Activated CD4-positive, alpha-beta T cell treated with anti-CD3 and anti-CD28 coated beads, Interleukin-2, amount 10 ng/mL, durations not matched to agents 24 days and 14 days (primary cell): ENCODE measurements at regions not wholly inside any gene's neighbourhood (a gene's known extent, or its start where the extent isn't known, plus 50 kb on each side); places are given as distances from the start of the nearest gene placed in this dataset.
A peak's percentile ranks its signal among the peaks of the same experiment; 100 is the strongest.

ENCODE experiments used
- DNase-seq: peaks from one replicate; pipeline ENCODE4 v3.0.0; 2022
- H3K27ac Mint-ChIP-seq: one replicate; pipeline ENCODE4 v1.8.0; 2022; ENCODE audit warnings: mild to moderate bottlenecking, mixed read lengths
- H3K27me3 Mint-ChIP-seq: one replicate; pipeline ENCODE4 v1.8.0; 2022; ENCODE audit warnings: mixed read lengths
- H3K36me3 Mint-ChIP-seq: one replicate; pipeline ENCODE4 v1.8.0; 2022; ENCODE audit warnings: low read depth, mild to moderate bottlenecking, mixed read lengths
- H3K4me1 Mint-ChIP-seq: one replicate; pipeline ENCODE4 v1.8.0; 2021; ENCODE audit warnings: mixed read lengths
- H3K4me3 Mint-ChIP-seq: one replicate; pipeline ENCODE4 v1.8.0; 2022; ENCODE audit warnings: mild to moderate bottlenecking, moderate library complexity, mixed read lengths
- H3K9me3 Mint-ChIP-seq: one replicate; pipeline ENCODE4 v1.8.0; 2021; ENCODE audit warnings: mixed read lengths
- intact Hi-C: fragments of 100-400 bp; cut with micrococcal nuclease; formaldehyde crosslinking; loops from one replicate; pipeline ENCODE4 v1.15.1; 2023

DNA sequence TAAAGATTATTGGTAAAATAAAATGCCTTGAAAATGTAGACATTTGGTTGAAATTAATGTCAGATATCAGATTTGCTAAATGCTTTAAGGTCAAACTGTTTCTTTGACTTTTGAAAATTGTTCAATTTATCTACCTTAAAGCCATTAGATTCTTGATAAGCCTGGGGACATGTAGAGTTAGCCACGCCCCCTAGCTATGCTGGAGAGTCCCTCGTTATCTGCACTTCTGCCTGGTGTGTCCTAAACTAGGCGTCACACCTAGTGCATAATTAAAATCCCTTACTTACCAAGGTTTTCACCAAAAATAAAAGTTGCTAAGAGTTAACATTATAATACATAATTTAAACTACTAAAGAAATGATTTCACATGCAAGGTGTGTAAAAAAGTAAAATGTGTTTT is 79.5 kb downstream of the EGLN3 start:
- Mint-ChIP-seq H3K4me1 (peaks cover 2% of the 10 kb centered on the region), H3K36me3 (peaks cover 10% of the 10 kb centered on the region), H3K27ac (no peak overlapping the region), H3K9me3 (peaks cover 21% of the 10 kb centered on the region), H3K4me3 (no peak overlapping the region), H3K27me3 (peaks cover 12% of the 10 kb centered on the region)
- DNase-seq: no peak
- intact Hi-C loops: no loop called here

DNA sequence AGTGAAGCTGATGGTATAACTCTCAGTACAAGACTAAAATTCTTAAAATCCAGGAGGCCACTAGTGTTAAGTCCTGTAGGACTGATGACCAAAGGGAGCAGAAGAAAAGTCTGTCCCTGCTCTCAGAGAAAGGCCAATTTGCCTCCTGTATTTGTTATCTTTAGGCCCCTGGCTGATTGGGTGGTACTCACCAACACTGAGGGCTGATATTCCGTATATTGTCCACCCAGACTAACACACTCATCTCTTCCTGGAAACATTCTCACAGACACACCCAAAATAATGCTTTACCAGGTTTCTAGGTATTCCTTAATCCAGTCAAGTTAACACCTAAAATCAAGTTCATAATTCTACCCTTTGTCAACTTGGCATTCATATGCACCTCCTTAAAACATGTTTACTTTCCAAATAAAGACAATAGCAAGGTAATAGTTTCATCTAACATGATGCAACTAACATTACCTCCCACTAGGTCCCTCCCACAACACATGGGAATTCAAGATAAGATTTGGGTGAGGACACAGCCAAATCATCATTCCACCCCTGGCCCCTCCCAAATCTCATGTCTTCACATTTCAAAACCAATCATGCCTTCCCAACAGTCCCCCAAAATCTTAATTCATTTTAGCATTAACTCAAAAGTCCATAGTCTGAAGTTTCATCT is 84.3 kb downstream of the EGLN3 start:
- Mint-ChIP-seq H3K27ac (no peak overlapping the region), H3K4me1 (peaks cover 5% of the 10 kb centered on the region), H3K27me3 (peaks cover 1% of the 10 kb centered on the region), H3K4me3 (no peak overlapping the region), H3K9me3 (no peaks in the 10 kb centered on the region), H3K36me3 (no peaks in the 10 kb centered on the region)
- no peak for DNase-seq
- intact Hi-C loops: no loop called here

DNA sequence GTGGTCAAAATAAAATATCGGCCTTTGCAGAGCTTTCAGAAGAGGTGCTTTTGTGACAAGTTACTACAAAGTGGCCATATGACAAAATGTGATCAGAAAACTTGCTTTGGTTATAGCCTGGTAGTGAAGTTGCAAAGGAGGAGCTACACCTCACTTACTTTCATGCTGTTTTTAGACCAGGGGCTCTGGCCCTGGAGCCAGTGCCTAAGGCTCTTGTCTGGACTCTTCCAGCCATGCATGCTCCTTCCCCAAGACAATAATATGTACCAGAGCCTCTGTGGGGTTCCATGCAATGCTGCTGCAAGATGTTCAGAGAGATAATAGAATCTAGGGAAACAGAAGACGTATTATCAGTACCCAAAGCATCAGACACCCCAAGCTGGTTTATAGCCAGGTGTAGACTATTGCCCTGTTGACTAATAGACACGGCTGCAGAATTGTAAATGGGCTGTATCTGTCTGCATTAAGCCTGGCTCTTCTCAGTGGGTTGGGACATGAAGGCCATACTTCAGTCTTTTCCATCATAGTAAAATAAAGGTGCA is 88.5 kb downstream of the EGLN3 start:
- Mint-ChIP-seq H3K36me3 (no peaks in the 10 kb centered on the region), H3K4me3 (no peak overlapping the region), H3K9me3 (peaks cover 5% of the 10 kb centered on the region), H3K27me3 (peaks cover 8% of the 10 kb centered on the region), H3K27ac (no peak overlapping the region), H3K4me1 (peaks cover 33% of the 10 kb centered on the region)
- intact Hi-C loops: no loop called here
- no peak for DNase-seq

DNA sequence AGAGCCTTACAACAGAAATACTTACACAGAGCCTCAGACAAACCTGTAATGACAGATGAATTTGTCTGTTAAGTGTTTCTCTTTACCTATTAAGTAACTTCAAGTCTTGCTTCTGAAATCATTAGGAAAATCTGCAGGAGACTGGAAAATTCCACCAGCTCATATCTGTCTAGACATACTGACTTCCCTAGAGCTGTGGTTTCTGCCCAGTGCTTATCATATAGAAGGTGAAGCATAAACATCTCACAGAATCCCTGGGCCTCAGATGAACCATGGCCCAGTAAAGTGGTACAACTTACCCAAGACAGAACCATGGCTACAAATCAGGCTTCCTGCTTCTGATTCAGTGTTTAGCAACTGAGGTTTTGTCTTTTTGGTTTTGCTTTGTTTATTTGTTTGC is 91.6 kb downstream of the EGLN3 start:
- Mint-ChIP-seq H3K36me3 (no peaks in the 10 kb centered on the region), H3K9me3 (peaks cover 5% of the 10 kb centered on the region), H3K4me1 (peaks cover 40% of the 10 kb centered on the region), H3K4me3 (no peak overlapping the region), H3K27me3 (peaks cover 22% of the 10 kb centered on the region), H3K27ac (no peak overlapping the region)
- intact Hi-C loops: no loop called here
- no peak for DNase-seq

DNA sequence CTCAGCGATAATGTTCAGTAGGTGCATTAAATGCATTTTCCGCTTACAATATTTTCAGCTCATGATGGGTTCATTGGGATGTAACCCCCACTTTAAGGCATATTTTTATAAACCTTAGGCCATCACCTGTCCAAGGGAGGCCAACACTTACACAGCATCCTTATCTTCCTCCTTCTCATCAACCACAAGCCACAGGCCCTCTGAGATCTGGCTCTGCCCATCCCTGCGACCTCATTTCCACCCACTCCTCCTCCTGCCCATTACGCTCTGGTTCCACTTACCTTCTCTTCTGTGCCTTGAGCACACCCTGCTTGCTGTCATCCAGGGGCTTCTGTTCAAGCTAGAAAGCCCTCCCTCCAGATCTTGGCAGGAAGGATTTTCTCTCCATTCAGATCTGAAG is 93.2 kb downstream of the EGLN3 start:
- no peak for DNase-seq
- H3K36me3 Mint-ChIP-seq: no peaks in the 10 kb centered on the region
- H3K4me3 Mint-ChIP-seq: peak overlapping the region; percentile 10
- peaks cover 5% of the 10 kb centered on the region for H3K9me3 Mint-ChIP-seq
- intact Hi-C loops: no loop called here
- H3K4me1 Mint-ChIP-seq: peaks cover 37% of the 10 kb centered on the region
- H3K27me3 Mint-ChIP-seq: peaks cover 25% of the 10 kb centered on the region
- no peak overlapping the region for H3K27ac Mint-ChIP-seq

DNA sequence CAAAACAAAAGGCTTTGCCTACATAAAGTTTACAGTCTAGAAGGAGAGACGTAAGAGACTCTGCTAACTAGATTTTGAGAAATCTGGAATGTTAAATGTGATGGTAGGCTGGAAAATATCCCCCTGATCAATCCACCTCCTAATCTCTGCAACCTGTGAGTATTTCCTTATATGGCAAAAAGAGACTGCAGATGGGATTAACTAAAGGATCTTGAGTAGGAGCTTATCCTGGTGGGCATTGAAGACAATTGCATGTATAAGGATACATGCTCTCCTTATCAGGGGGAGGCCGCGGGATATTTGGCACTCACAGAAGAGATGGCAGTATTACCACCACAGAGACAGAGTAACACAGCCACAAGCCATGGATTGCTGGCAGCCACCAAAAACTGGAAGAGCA is 95.2 kb downstream of the EGLN3 start:
- peaks cover 36% of the 10 kb centered on the region for H3K4me1 Mint-ChIP-seq

More for the DNA sequence above, 95.2 kb downstream of the EGLN3 start:
- DNase-seq: no peak
- H3K9me3 Mint-ChIP-seq: peaks cover 5% of the 10 kb centered on the region
- H3K4me3 Mint-ChIP-seq: no peak overlapping the region
- peaks cover 40% of the 10 kb centered on the region for H3K27me3 Mint-ChIP-seq
- H3K27ac Mint-ChIP-seq: no peak overlapping the region
- intact Hi-C loops: no loop called here
- no peaks in the 10 kb centered on the region for H3K36me3 Mint-ChIP-seq
